ENCODE measurements at regions not wholly inside any gene's neighbourhood (a gene's known extent, or its start where the extent isn't known, plus 50 kb on each side); places are given as distances from the start of the nearest gene placed in this dataset.

GRCh38 chr10:30786131-30786530 lies 156.6 kb upstream of the LYZL2 start:
- no peak for TF ChIP-seq CTCF (IDR thresholded peaks at IDR 0.05; ENCODE audit: low read depth, low read length, missing control alignments)
- no peak for DNase-seq
- no peaks in the 10 kb centered on the region for H3K27me3 ChIP-seq (replicated peaks)
- no peak overlapping the region for H3K27ac ChIP-seq
- no peak overlapping the region for H3K4me3 ChIP-seq (ENCODE audit: low read depth, low read length)
- H3K36me3 ChIP-seq (replicated peaks), result no peaks in the 10 kb centered on the region
- in situ Hi-C loops (cut with HindIII; ENCODE audit: low pct_ligation_motif_present, low sequenced_read_pairs), result no loop called here

GRCh38 chr10:30784897-30785605 lies 155.5 kb upstream of the LYZL2 start:
- peak; percentile 64 for DNase-seq
- H3K27ac ChIP-seq, result peak overlapping the region; percentile 25
- peak overlapping the region; percentile 60 for H3K4me3 ChIP-seq (ENCODE audit: low read depth, low read length)
- H3K36me3 ChIP-seq (replicated peaks), result no peaks in the 10 kb centered on the region
- TF ChIP-seq CTCF (IDR thresholded peaks at IDR 0.05; ENCODE audit: low read depth, low read length, missing control alignments), result no peak
- H3K27me3 ChIP-seq (replicated peaks), result no peaks in the 10 kb centered on the region
- in situ Hi-C loops (cut with HindIII; ENCODE audit: low pct_ligation_motif_present, low sequenced_read_pairs), result no loop called here

- no peak for DNase-seq
- Histone ChIP-seq H3K4me3 (ENCODE audit: low read depth, low read length) (peak overlapping the region; percentile 60), H3K36me3 (replicated peaks) (no peaks in the 10 kb centered on the region), H3K27ac (peak overlapping the region; percentile 25), H3K27me3 (replicated peaks) (no peaks in the 10 kb centered on the region)
- in situ Hi-C loops (cut with HindIII; ENCODE audit: low pct_ligation_motif_present, low sequenced_read_pairs), result no loop called here
- no peak for TF ChIP-seq CTCF (IDR thresholded peaks at IDR 0.05; ENCODE audit: low read depth, low read length, missing control alignments)
These were observed 155.0 kb upstream of the LYZL2 start for GRCh38 chr10:30784524-30784896.

GRCh38 chr10:30783939-30784501 lies 154.5 kb upstream of the LYZL2 start:
- H3K4me3 ChIP-seq (ENCODE audit: low read depth, low read length), result peak overlapping the region; percentile 26
- DNase-seq, result peak; percentile 77
- H3K27ac ChIP-seq, result peak overlapping the region; percentile 24
- in situ Hi-C loops (cut with HindIII; ENCODE audit: low pct_ligation_motif_present, low sequenced_read_pairs), result no loop called here
- TF ChIP-seq CTCF (IDR thresholded peaks at IDR 0.05; ENCODE audit: low read depth, low read length, missing control alignments), result peak; percentile 96
- no peaks in the 10 kb centered on the region for H3K36me3 ChIP-seq (replicated peaks)
- H3K27me3 ChIP-seq (replicated peaks), result no peaks in the 10 kb centered on the region

- no peak for DNase-seq
- Histone ChIP-seq H3K36me3 (replicated peaks) (no peaks in the 10 kb centered on the region), H3K4me3 (ENCODE audit: low read depth, low read length) (no peak overlapping the region), H3K27me3 (replicated peaks) (no peaks in the 10 kb centered on the region), H3K27ac (no peak overlapping the region)
- in situ Hi-C loops (cut with HindIII; ENCODE audit: low pct_ligation_motif_present, low sequenced_read_pairs), result no loop called here
- TF ChIP-seq CTCF (IDR thresholded peaks at IDR 0.05; ENCODE audit: low read depth, low read length, missing control alignments), result no peak
These were observed 153.2 kb upstream of the LYZL2 start for GRCh38 chr10:30782537-30783461.

All from brain microvascular endothelial cell (primary cell).